Ovary (tissue), 7 donors: ENCODE measurements at regions not wholly inside any gene's neighbourhood (a gene's known extent, or its start where the extent isn't known, plus 50 kb on each side); places are given as distances from the start of the nearest gene placed in this dataset.

Source experiments
- DNase-seq, 5 donors: peaks; one replicate each; pipeline ENCODE4 v3.0.0-alpha.2; 2019 to 2020
- H3K27ac ChIP-seq, 2 donors: fragments of 200-600 bp; one replicate each; pipeline versions ENCODE4 v1.5.1 to v1.8.0; 2019 to 2022
- H3K27me3 ChIP-seq: fragments of 200-600 bp; one replicate; pipeline ENCODE4 v1.8.0; 2022
- H3K36me3 ChIP-seq: fragments of 200-600 bp; sonication (generic); one replicate; pipeline ENCODE4 v1.5.1; 2019
- H3K4me1 ChIP-seq: one replicate; pipeline ENCODE4 v1.8.1; 2013; ENCODE audit warnings: mild to moderate bottlenecking, moderate library complexity; ENCODE audit not compliant: insufficient read depth
- H3K4me3 ChIP-seq: fragments of 200-600 bp; sonication (generic); one replicate; pipeline ENCODE4 v1.5.1; 2017
- H3K9me3 ChIP-seq, 2 donors: fragments of 200-600 bp in 1 of 2; sonication (generic) in 1 of 2; one replicate each; pipeline versions ENCODE4 v1.5.1 to v1.8.1; 2013 to 2019; ENCODE audit warnings: mild to moderate bottlenecking in 1 of 2, moderate library complexity in 1 of 2
- EP300 ChIP-seq: sonication (generic); formaldehyde crosslinking; IDR thresholded peaks from one replicate; pipeline ENCODE4 v1.6.1; 2017; ENCODE audit warnings: antibody characterized with exemption
- POLR2A ChIP-seq: fragments of 450-650 bp; IDR thresholded peaks from one replicate; pipeline ENCODE4 v1.6.1; 2017; ENCODE audit warnings: antibody characterized with exemption, mild to moderate bottlenecking, moderate library complexity
- WGBS, 3 donors: extraction: QIAGEN DNeasy Blood & Tissue Kit in 1 of 3; methylation state at CpG; one replicate each; pipeline versions ENCODE4 v1.1.5 to v1.1.7; 2013 to 2017; 5-methylcytosine and 5-hydroxymethylcytosine counted together
- intact Hi-C, 4 donors: fragments of 100-400 bp; cut with DNase I; formaldehyde crosslinking; loops; one replicate each; pipeline versions ENCODE4 v1.11.0 to v1.15.1; 2022 to 2023
- TF ChIP-seq, protein P1 (sequence below), 3 donors: fragments of 450-650 bp in 2 of 3; fragments of 200-600 bp in 1 of 3; IDR thresholded peaks; one replicate each; pipeline versions ENCODE4 v1.5.1 to v1.8.0; 2016 to 2022; ENCODE audit warnings: antibody characterized with exemption in 3 of 3, mild to moderate bottlenecking in 1 of 3
- donor health status: DM: no; HTN: no; CAD: no; lungs with moderate emphysema.
- donor health status: DM: no; HTN: no; CAD: no.
- donor health status: Bipolar disorder and iron deficiency.
- donor health status: DM: no; HTN: no; CAD: no.
- donor health status: DM: yes; HTN: yes; CAD: no.

- TF ChIP-seq EP300 (no peak), POLR2A (no peak)
- TF ChIP-seq, protein P1, sequence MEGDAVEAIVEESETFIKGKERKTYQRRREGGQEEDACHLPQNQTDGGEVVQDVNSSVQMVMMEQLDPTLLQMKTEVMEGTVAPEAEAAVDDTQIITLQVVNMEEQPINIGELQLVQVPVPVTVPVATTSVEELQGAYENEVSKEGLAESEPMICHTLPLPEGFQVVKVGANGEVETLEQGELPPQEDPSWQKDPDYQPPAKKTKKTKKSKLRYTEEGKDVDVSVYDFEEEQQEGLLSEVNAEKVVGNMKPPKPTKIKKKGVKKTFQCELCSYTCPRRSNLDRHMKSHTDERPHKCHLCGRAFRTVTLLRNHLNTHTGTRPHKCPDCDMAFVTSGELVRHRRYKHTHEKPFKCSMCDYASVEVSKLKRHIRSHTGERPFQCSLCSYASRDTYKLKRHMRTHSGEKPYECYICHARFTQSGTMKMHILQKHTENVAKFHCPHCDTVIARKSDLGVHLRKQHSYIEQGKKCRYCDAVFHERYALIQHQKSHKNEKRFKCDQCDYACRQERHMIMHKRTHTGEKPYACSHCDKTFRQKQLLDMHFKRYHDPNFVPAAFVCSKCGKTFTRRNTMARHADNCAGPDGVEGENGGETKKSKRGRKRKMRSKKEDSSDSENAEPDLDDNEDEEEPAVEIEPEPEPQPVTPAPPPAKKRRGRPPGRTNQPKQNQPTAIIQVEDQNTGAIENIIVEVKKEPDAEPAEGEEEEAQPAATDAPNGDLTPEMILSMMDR (IDR thresholded peaks at IDR 0.05): no peak
- H3K9me3 ChIP-seq: no peaks in the 10 kb centered on the region
- H3K27ac ChIP-seq: no peak overlapping the region
- H3K4me1 ChIP-seq: no peaks in the 10 kb centered on the region
- DNase-seq: no peak
- WGBS, 3 donors: 60 to 73% (median 73%) methylated on average over 2 of the region's 2 CpGs
- H3K36me3 ChIP-seq: no peaks in the 10 kb centered on the region
- H3K4me3 ChIP-seq: no peak overlapping the region
- intact Hi-C loops: no loop called here
- no peaks in the 10 kb centered on the region for H3K27me3 ChIP-seq
Observed at GRCh38 chrX:110568441-110568840, 209.8 kb downstream of the RTL9 start.

DNA sequence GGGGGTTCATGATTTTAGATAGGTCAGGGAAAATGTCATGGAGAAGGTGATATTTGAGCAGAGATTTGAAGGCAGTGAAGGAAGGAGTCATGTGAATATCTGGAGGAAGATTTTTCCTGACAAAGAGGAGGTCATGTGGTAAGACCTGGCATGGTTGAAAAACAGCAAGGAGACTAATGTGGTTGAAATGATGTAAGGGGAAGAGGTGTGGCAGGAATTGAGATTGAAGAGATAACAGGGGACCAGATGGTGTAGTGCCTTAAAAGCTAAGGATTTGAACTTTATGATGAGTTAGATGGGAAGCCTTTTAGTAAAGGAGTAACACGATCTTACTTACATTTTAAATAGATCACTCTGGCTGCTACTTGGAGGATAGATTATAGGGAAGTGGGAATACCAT, 210.9 kb downstream of the RTL9 start:
- intact Hi-C loops: no loop called here
- Histone ChIP-seq H3K36me3 (no peaks in the 10 kb centered on the region), H3K4me3 (no peak overlapping the region), H3K27ac (no peak overlapping the region), H3K9me3 (no peaks in the 10 kb centered on the region), H3K27me3 (no peaks in the 10 kb centered on the region), H3K4me1 (no peaks in the 10 kb centered on the region)
- DNase-seq: no peak
- 37 to 64% (median 55%) methylated on average over 1 of the region's 1 CpG for WGBS, 3 donors
- TF ChIP-seq, protein P1 (IDR thresholded peaks at IDR 0.05): no peak
- TF ChIP-seq POLR2A (no peak), EP300 (no peak)

GRCh38 chrX:110578270-110578669, 217.3 kb downstream of the CHRDL1 start:
- intact Hi-C loops: no loop called here
- no peak for TF ChIP-seq EP300
- TF ChIP-seq, protein P1 (IDR thresholded peaks at IDR 0.05): no peak
- TF ChIP-seq POLR2A: no peak
- Histone ChIP-seq H3K4me3 (no peak overlapping the region), H3K36me3 (no peaks in the 10 kb centered on the region), H3K4me1 (no peaks in the 10 kb centered on the region), H3K9me3 (no peaks in the 10 kb centered on the region), H3K27me3 (no peaks in the 10 kb centered on the region), H3K27ac (no peak overlapping the region)
- DNase-seq: no peak

DNA sequence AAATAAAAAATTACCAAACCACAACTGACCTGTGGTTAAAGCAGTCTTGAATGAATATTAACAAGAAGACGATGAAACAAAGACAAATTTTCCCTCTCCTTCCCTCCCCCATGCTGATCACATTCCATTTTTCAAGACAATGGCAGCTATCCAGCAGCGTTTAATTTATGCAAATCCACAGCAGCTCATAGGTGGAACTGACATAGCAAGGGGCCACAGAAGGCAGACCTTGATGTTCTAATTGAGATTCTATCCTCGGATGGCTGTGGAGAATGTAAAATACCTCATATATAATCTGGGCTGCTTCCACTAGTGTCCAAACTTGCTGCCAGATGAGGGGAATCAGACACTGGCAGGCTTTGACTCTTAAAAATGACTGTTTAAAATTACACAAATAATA, 211.5 kb downstream of the CHRDL1 start:
- no peak for DNase-seq
- TF ChIP-seq EP300: no peak
- TF ChIP-seq, protein P1 (IDR thresholded peaks at IDR 0.05): no peak
- no peak for TF ChIP-seq POLR2A
- H3K9me3 ChIP-seq: no peaks in the 10 kb centered on the region
- intact Hi-C loops: no loop called here
- no peaks in the 10 kb centered on the region for H3K4me1 ChIP-seq
- no peak overlapping the region for H3K27ac ChIP-seq
- no peak overlapping the region for H3K4me3 ChIP-seq
- H3K27me3 ChIP-seq: no peaks in the 10 kb centered on the region
- 23 to 29% (median 26%) methylated on average over 3 of the region's 3 CpGs for WGBS, 3 donors
- H3K36me3 ChIP-seq: no peaks in the 10 kb centered on the region

- intact Hi-C loops: loop anchor here in 1 of 4 donors (5.0 kb wide), 1 partner anchor 211 kb away; no protein-coding TSS in a partner anchor
Observed at GRCh38 chrX:110588164-110588563, 207.5 kb downstream of the CHRDL1 start.

More at GRCh38 chrX:110588164-110588563, 207.5 kb downstream of the CHRDL1 start:
- H3K4me3 ChIP-seq: no peak overlapping the region
- H3K9me3 ChIP-seq: no peaks in the 10 kb centered on the region
- 13 to 17% (median 14%) methylated on average over 2 of the region's 2 CpGs for WGBS, 3 donors
- DNase-seq: no peak
- H3K4me1 ChIP-seq: no peaks in the 10 kb centered on the region
- H3K27me3 ChIP-seq: no peaks in the 10 kb centered on the region
- H3K27ac ChIP-seq: no peak overlapping the region
- TF ChIP-seq EP300 (no peak), POLR2A (no peak)
- TF ChIP-seq, protein P1 (IDR thresholded peaks at IDR 0.05): no peak
- no peaks in the 10 kb centered on the region for H3K36me3 ChIP-seq
